Karpas-422 (cell line): ENCODE measurements at regions not wholly inside any gene's neighbourhood (a gene's known extent, or its start where the extent isn't known, plus 50 kb on each side); places are given as distances from the start of the nearest gene placed in this dataset.
"Not testable (repeated sequence)": the region's sequence is repeated elsewhere in the genome, so short reads cannot be mapped to it uniquely, and the experiment has no call there.

Source experiments
- DNase-seq: peaks from one replicate; pipeline ENCODE4 v3.0.0-alpha.2; 2015
- H2AFZ ChIP-seq: fragments of 200-600 bp; sonication (generic); 2 replicates; pipeline ENCODE4 v1.6.1; 2014; ENCODE audit warnings: antibody characterized with exemption, low read length, mixed read lengths
- H3K27ac ChIP-seq: fragments of 200-600 bp; sonication (generic); 2 replicates; pipeline ENCODE4 v1.5.1; 2014; ENCODE audit warnings: mild to moderate bottlenecking, low read length, moderate library complexity
- H3K27me3 ChIP-seq: fragments of 200-600 bp; sonication (generic); 2 replicates; pipeline ENCODE4 v1.6.1; 2014; ENCODE audit warnings: low read length, mixed read lengths
- H3K36me3 ChIP-seq: fragments of 200-600 bp; sonication (generic); 2 replicates; pipeline ENCODE4 v1.6.1; 2014; ENCODE audit warnings: low read length, mixed read lengths; ENCODE audit not compliant: insufficient read depth
- H3K4me1 ChIP-seq: fragments of 200-600 bp; sonication (generic); 2 replicates; pipeline ENCODE4 v1.6.1; 2014; ENCODE audit warnings: mild to moderate bottlenecking, low read length, mixed read lengths
- H3K4me2 ChIP-seq: fragments of 200-600 bp; sonication (generic); 2 replicates; pipeline ENCODE4 v1.6.1; 2014; ENCODE audit warnings: low read length, low read depth, mild to moderate bottlenecking; ENCODE audit not compliant: poor library complexity, severe bottlenecking
- H3K4me3 ChIP-seq: fragments of 200-600 bp; sonication (generic); 2 replicates; pipeline ENCODE4 v1.5.1; 2014; ENCODE audit warnings: mild to moderate bottlenecking, antibody characterized with exemption, low read length, mixed read lengths
- H3K79me2 ChIP-seq: fragments of 200-600 bp; sonication (generic); 2 replicates; pipeline ENCODE4 v1.6.1; 2014; ENCODE audit warnings: mild to moderate bottlenecking, low read length, mixed read lengths
- H3K9ac ChIP-seq: fragments of 200-600 bp; sonication (generic); 2 replicates; pipeline ENCODE4 v1.6.0; 2014; ENCODE audit warnings: low read length
- H3K9me2 ChIP-seq: fragments of 200-600 bp; sonication (generic), shearing (Covaris generic); replicated peaks from 2 replicates; pipeline ENCODE4 v1.6.0; 2014; ENCODE audit warnings: mild to moderate bottlenecking, low read length, moderate library complexity; ENCODE audit not compliant: insufficient read depth
- H3K9me3 ChIP-seq: fragments of 300-700, 200-600 bp; sonication (generic); 2 replicates; pipeline ENCODE4 v1.6.1; 2014; ENCODE audit warnings: low read length, mixed read lengths
- H4K20me1 ChIP-seq: fragments of 200-600 bp; sonication (generic); 2 replicates; pipeline ENCODE4 v1.6.1; 2014; ENCODE audit warnings: mild to moderate bottlenecking, antibody characterized with exemption, low read length, low read depth; ENCODE audit not compliant: insufficient read depth

- H3K27ac ChIP-seq, H4K20me1 ChIP-seq, H3K4me1 ChIP-seq, H3K27me3 ChIP-seq, DNase-seq, H3K9me3 ChIP-seq, H3K4me2 ChIP-seq, H3K79me2 ChIP-seq, H2AFZ ChIP-seq, H3K9ac ChIP-seq, H3K36me3 ChIP-seq, H3K9me2 ChIP-seq, H3K4me3 ChIP-seq: not testable (repeated sequence)
These were observed 158.0 kb downstream of the MREG start for GRCh38 chr2:215855308-215855707.

GRCh38 chr2:215854008-215854407, 159.3 kb downstream of the MREG start:
- Histone ChIP-seq H3K4me1 (no peaks in the 10 kb centered on the region), H3K79me2 (no peaks in the 10 kb centered on the region), H3K4me2 (no peak overlapping the region), H3K9me3 (peaks cover 6% of the 10 kb centered on the region; the same call in 1 of the 2 replicates), H3K36me3 (no peaks in the 10 kb centered on the region; the same call in 1 of the 2 replicates), H3K9me2 (no peaks in the 10 kb centered on the region), H3K27me3 (0 out of 2 replicates have a peak, but pooled peaks cover 4% of the 10 kb centered on the region), H2AFZ (no peak overlapping the region), H3K4me3 (no peak overlapping the region), H3K27ac (no peak overlapping the region), H4K20me1 (no peaks in the 10 kb centered on the region), H3K9ac (no peak overlapping the region)
- DNase-seq = no peak

GRCh38 chr2:215851696-215852095, 161.7 kb downstream of the MREG start:
- Histone ChIP-seq H3K4me3 (no peak overlapping the region), H3K9ac (no peak overlapping the region), H3K4me1 (no peaks in the 10 kb centered on the region), H2AFZ (no peak overlapping the region), H3K79me2 (no peaks in the 10 kb centered on the region), H4K20me1 (no peaks in the 10 kb centered on the region), H3K27me3 (no peaks in the 10 kb centered on the region), H3K4me2 (no peak overlapping the region), H3K27ac (no peak overlapping the region), H3K36me3 (no peaks in the 10 kb centered on the region; the same call in 1 of the 2 replicates), H3K9me3 (peaks cover 6% of the 10 kb centered on the region; the same call in 1 of the 2 replicates), H3K9me2 (no peaks in the 10 kb centered on the region)
- no peak for DNase-seq

- peaks cover 5% of the 10 kb centered on the region for H3K4me1 ChIP-seq
- H2AFZ ChIP-seq = no peak overlapping the region; the same call in 1 of the 2 replicates
- no peak overlapping the region for H3K4me3 ChIP-seq
- H3K27ac ChIP-seq = no peak overlapping the region
- H4K20me1 ChIP-seq = no peaks in the 10 kb centered on the region
- no peaks in the 10 kb centered on the region; the same call in 1 of the 2 replicates for H3K36me3 ChIP-seq
- no peak for DNase-seq
- H3K9me2 ChIP-seq = no peaks in the 10 kb centered on the region
- H3K9ac ChIP-seq = no peak overlapping the region
- no peak overlapping the region for H3K4me2 ChIP-seq
- H3K9me3 ChIP-seq = peaks cover 6% of the 10 kb centered on the region; the same call in 1 of the 2 replicates
- no peaks in the 10 kb centered on the region for H3K27me3 ChIP-seq
- H3K79me2 ChIP-seq = no peaks in the 10 kb centered on the region
These were observed 162.3 kb downstream of the MREG start for GRCh38 chr2:215851082-215851481.

- H3K79me2 ChIP-seq = no peaks in the 10 kb centered on the region
- no peaks in the 10 kb centered on the region for H3K27me3 ChIP-seq
- H3K9ac ChIP-seq = no peak overlapping the region
These were observed 163.0 kb downstream of the MREG start for GRCh38 chr2:215850380-215850779.

GRCh38 chr2:215849771-215850170, 163.6 kb downstream of the MREG start:
- no peaks in the 10 kb centered on the region; the same call in 1 of the 2 replicates for H3K36me3 ChIP-seq
- H2AFZ ChIP-seq = no peak overlapping the region
- no peak overlapping the region for H3K27ac ChIP-seq
- no peaks in the 10 kb centered on the region for H4K20me1 ChIP-seq
- H3K9ac ChIP-seq = no peak overlapping the region
- H3K4me2 ChIP-seq = no peak overlapping the region
- peaks cover 9% of the 10 kb centered on the region for H3K4me1 ChIP-seq
- H3K79me2 ChIP-seq = no peaks in the 10 kb centered on the region
- no peak for DNase-seq
- H3K4me3 ChIP-seq = no peak overlapping the region
- H3K27me3 ChIP-seq = no peaks in the 10 kb centered on the region
- no peaks in the 10 kb centered on the region for H3K9me2 ChIP-seq
- peaks cover 6% of the 10 kb centered on the region; the same call in 1 of the 2 replicates for H3K9me3 ChIP-seq

More at GRCh38 chr2:215850380-215850779, 163.0 kb downstream of the MREG start:
- no peak for DNase-seq
- Histone ChIP-seq H4K20me1 (no peaks in the 10 kb centered on the region), H3K27ac (no peak overlapping the region), H3K4me1 (peaks cover 9% of the 10 kb centered on the region), H3K4me2 (no peak overlapping the region), H3K4me3 (no peak overlapping the region), H3K9me3 (peaks cover 6% of the 10 kb centered on the region; the same call in 1 of the 2 replicates), H3K36me3 (no peaks in the 10 kb centered on the region; the same call in 1 of the 2 replicates), H3K9me2 (no peaks in the 10 kb centered on the region), H2AFZ (no peak overlapping the region)

- Histone ChIP-seq H3K36me3 (no peaks in the 10 kb centered on the region; the same call in 1 of the 2 replicates), H3K9me3 (peaks cover 5% of the 10 kb centered on the region; the same call in 1 of the 2 replicates), H3K79me2 (no peaks in the 10 kb centered on the region), H3K27ac (no peak overlapping the region), H3K4me2 (no peak overlapping the region), H3K9ac (no peak overlapping the region), H3K27me3 (no peaks in the 10 kb centered on the region), H3K4me1 (peaks cover 9% of the 10 kb centered on the region), H2AFZ (no peak overlapping the region), H4K20me1 (no peaks in the 10 kb centered on the region), H3K4me3 (no peak overlapping the region), H3K9me2 (no peaks in the 10 kb centered on the region)
- DNase-seq = no peak
These were observed 164.7 kb downstream of the MREG start for GRCh38 chr2:215848698-215849097.

- Histone ChIP-seq H3K4me2 (no peak overlapping the region), H3K27ac (no peak overlapping the region), H3K27me3 (no peaks in the 10 kb centered on the region), H3K4me3 (no peak overlapping the region), H2AFZ (no peak overlapping the region), H4K20me1 (no peaks in the 10 kb centered on the region), H3K9ac (no peak overlapping the region), H3K9me3 (no peaks in the 10 kb centered on the region), H3K9me2 (no peaks in the 10 kb centered on the region), H3K79me2 (no peaks in the 10 kb centered on the region), H3K36me3 (no peaks in the 10 kb centered on the region), H3K4me1 (peaks cover 9% of the 10 kb centered on the region)
- DNase-seq = no peak
These were observed 165.2 kb downstream of the MREG start for GRCh38 chr2:215848146-215848545.
